ENCODE measurements at regions not wholly inside any gene's neighbourhood (a gene's known extent, or its start where the extent isn't known, plus 50 kb on each side); places are given as distances from the start of the nearest gene placed in this dataset.
"Not testable (repeated sequence)": the region's sequence is repeated elsewhere in the genome, so short reads cannot be mapped to it uniquely, and the experiment has no call there.

DNA sequence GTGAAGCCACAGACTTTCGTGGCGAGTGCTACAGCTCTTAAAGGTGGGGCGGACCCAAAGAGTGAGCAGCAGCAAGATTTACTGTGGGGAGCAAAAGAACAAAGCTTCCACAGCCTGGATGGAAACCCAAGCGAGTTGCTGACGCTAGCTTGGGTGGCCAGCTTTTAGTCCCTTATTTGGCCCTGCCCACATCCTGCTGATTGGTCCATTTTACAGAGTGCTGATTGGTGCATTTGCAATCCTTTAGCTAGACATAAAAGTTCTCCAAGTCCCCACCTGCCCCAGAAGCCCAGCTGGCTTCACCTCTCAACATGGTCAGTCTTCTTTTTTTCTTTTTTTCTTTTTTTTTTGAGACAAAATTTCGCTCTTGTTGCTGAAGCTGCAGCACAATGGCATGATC is 161.0 kb downstream of the SPATA31A6 start:
- TF ChIP-seq, protein P1, sequence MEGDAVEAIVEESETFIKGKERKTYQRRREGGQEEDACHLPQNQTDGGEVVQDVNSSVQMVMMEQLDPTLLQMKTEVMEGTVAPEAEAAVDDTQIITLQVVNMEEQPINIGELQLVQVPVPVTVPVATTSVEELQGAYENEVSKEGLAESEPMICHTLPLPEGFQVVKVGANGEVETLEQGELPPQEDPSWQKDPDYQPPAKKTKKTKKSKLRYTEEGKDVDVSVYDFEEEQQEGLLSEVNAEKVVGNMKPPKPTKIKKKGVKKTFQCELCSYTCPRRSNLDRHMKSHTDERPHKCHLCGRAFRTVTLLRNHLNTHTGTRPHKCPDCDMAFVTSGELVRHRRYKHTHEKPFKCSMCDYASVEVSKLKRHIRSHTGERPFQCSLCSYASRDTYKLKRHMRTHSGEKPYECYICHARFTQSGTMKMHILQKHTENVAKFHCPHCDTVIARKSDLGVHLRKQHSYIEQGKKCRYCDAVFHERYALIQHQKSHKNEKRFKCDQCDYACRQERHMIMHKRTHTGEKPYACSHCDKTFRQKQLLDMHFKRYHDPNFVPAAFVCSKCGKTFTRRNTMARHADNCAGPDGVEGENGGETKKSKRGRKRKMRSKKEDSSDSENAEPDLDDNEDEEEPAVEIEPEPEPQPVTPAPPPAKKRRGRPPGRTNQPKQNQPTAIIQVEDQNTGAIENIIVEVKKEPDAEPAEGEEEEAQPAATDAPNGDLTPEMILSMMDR (conservative IDR thresholded peaks at IDR 0.05; ENCODE audit: low read length) = not testable (repeated sequence)
- not testable (repeated sequence) for TF ChIP-seq EZH2phosphoT487 (IDR thresholded peaks at IDR 0.05; ENCODE audit: borderline replicate concordance)

All from Loucy (cell line).